ENCODE measurements at regions not wholly inside any gene's neighbourhood (a gene's known extent, or its start where the extent isn't known, plus 50 kb on each side); places are given as distances from the start of the nearest gene placed in this dataset.

DNA sequence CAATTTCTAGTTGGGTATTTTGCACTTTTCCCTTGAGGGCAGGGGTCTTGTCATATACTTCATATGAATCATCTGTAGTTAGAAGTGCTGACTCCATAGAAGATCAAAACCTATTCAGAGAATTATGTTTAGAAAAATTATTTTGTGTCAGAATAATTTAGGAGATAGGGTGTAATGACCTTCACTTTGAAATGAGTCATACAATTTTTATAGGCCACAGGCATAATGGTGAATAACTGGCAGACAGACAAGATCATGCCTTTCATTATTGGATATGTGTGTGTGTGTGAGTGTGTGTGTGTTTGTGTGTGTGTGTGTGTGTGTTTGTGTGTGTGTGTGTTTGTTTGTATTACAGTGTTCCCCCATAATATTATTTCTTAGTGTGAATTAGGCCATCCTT lies 523.0 kb downstream of the ANKRD7 start:
- H3K36me3 ChIP-seq, result no peaks in the 10 kb centered on the region
- TF ChIP-seq, protein P1, sequence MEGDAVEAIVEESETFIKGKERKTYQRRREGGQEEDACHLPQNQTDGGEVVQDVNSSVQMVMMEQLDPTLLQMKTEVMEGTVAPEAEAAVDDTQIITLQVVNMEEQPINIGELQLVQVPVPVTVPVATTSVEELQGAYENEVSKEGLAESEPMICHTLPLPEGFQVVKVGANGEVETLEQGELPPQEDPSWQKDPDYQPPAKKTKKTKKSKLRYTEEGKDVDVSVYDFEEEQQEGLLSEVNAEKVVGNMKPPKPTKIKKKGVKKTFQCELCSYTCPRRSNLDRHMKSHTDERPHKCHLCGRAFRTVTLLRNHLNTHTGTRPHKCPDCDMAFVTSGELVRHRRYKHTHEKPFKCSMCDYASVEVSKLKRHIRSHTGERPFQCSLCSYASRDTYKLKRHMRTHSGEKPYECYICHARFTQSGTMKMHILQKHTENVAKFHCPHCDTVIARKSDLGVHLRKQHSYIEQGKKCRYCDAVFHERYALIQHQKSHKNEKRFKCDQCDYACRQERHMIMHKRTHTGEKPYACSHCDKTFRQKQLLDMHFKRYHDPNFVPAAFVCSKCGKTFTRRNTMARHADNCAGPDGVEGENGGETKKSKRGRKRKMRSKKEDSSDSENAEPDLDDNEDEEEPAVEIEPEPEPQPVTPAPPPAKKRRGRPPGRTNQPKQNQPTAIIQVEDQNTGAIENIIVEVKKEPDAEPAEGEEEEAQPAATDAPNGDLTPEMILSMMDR (IDR thresholded peaks at IDR 0.05; ENCODE audit: borderline replicate concordance), result no peak
- H3K27me3 ChIP-seq (ENCODE audit: low read depth), result no peaks in the 10 kb centered on the region
- intact Hi-C loops (cut with micrococcal nuclease), result no loop called here
- H3K4me1 ChIP-seq, result no peaks in the 10 kb centered on the region
- no peak for DNase-seq
- peaks cover 4% of the 10 kb centered on the region for H3K9me3 ChIP-seq (replicated peaks)
- H3K4me3 ChIP-seq, result no peak overlapping the region
- H3K27ac ChIP-seq (replicated peaks), result no peak overlapping the region

DNA sequence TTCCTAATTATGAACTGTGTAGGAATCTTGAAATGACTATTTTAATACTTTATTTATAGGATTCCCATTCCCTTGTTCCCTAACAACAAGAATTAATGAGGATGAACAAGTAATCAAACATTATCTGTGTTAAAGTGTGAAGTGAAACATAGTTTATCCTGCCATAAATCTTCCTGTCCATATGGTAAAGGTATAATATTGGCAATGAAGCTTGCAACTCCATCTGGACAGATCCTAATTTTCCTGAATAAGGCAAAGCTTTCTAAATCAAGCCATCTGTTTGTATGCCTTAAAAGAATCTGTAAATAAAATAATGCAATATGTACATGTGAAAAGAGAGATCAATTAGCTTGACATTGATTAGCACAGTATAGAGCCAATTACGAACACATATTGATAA lies 529.0 kb downstream of the ANKRD7 start:
- Histone ChIP-seq H3K36me3 (no peaks in the 10 kb centered on the region), H3K27ac (replicated peaks) (no peak overlapping the region), H3K4me3 (no peak overlapping the region), H3K4me1 (no peaks in the 10 kb centered on the region), H3K27me3 (ENCODE audit: low read depth) (no peaks in the 10 kb centered on the region), H3K9me3 (replicated peaks) (no peaks in the 10 kb centered on the region)
- no peak for DNase-seq
- TF ChIP-seq, protein P1 (IDR thresholded peaks at IDR 0.05; ENCODE audit: borderline replicate concordance), result no peak
- intact Hi-C loops (cut with micrococcal nuclease), result no loop called here

GRCh38 chr7:118754608-118755007 lies 530.1 kb downstream of the ANKRD7 start:
- intact Hi-C loops (cut with micrococcal nuclease), result no loop called here
- Histone ChIP-seq H3K4me1 (no peaks in the 10 kb centered on the region), H3K4me3 (no peak overlapping the region), H3K9me3 (replicated peaks) (no peaks in the 10 kb centered on the region), H3K27me3 (ENCODE audit: low read depth) (no peaks in the 10 kb centered on the region), H3K27ac (replicated peaks) (no peak overlapping the region), H3K36me3 (no peaks in the 10 kb centered on the region)
- TF ChIP-seq, protein P1 (IDR thresholded peaks at IDR 0.05; ENCODE audit: borderline replicate concordance), result no peak
- DNase-seq, result no peak

DNA sequence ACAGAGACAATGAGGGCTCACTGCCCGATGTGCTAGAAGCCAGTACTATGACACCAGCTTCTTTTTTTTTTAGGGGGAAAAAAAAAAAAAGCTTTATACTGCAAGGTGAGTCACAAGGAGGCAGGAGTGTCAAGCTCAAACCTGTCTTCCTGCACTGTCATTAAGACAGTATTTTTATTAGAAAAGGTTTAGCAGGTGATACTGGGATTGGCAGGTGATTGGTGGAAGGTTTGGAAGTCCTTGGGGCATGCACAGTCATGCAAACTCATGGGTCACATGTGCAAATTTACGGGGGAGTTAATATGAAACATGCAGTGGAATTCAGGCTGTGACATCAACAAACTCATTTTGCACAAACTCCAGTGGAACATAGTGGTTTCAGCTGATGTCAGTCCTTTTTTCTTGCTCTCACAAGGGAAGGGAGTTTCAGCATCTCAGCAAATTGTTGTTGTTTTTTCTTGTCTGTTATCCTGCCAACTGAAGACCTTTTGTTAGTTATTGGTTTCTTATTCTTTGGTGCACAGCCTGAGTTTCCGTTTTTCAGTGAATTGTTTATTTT lies 530.6 kb downstream of the ANKRD7 start:
- intact Hi-C loops (cut with micrococcal nuclease), result no loop called here
- no peaks in the 10 kb centered on the region for H3K9me3 ChIP-seq (replicated peaks)
- TF ChIP-seq, protein P1 (IDR thresholded peaks at IDR 0.05; ENCODE audit: borderline replicate concordance), result no peak
- H3K4me1 ChIP-seq, result no peaks in the 10 kb centered on the region
- no peaks in the 10 kb centered on the region for H3K27me3 ChIP-seq (ENCODE audit: low read depth)
- H3K4me3 ChIP-seq, result no peak overlapping the region
- H3K36me3 ChIP-seq, result no peaks in the 10 kb centered on the region
- H3K27ac ChIP-seq (replicated peaks), result no peak overlapping the region
- no peak for DNase-seq

- TF ChIP-seq, protein P1 (IDR thresholded peaks at IDR 0.05; ENCODE audit: borderline replicate concordance), result no peak
- Histone ChIP-seq H3K4me3 (no peak overlapping the region), H3K4me1 (no peaks in the 10 kb centered on the region), H3K36me3 (no peaks in the 10 kb centered on the region), H3K27me3 (ENCODE audit: low read depth) (no peaks in the 10 kb centered on the region), H3K27ac (replicated peaks) (no peak overlapping the region), H3K9me3 (replicated peaks) (no peaks in the 10 kb centered on the region)
- DNase-seq, result no peak
- intact Hi-C loops (cut with micrococcal nuclease), result no loop called here
Measured at GRCh38 chr7:118757066-118757465, 532.6 kb downstream of the ANKRD7 start.
